H9 (cell line): ENCODE measurements at regions not wholly inside any gene's neighbourhood (a gene's known extent, or its start where the extent isn't known, plus 50 kb on each side); places are given as distances from the start of the nearest gene placed in this dataset.

Experiments used
- DNase-seq: peaks from one replicate; pipeline ENCODE4 v3.0.0-alpha.2; 2017
- H2AFZ ChIP-seq: one replicate; pipeline ENCODE4 v1.6.1; 2013; ENCODE audit warnings: mild to moderate bottlenecking, low read length, control low read depth, moderate library complexity
- H2AK5ac ChIP-seq: 2 replicates; pipeline ENCODE4 v1.6.1; 2013; ENCODE audit warnings: low read length, control low read depth, mixed read lengths; ENCODE audit not compliant: insufficient read length
- H2BK120ac ChIP-seq: one replicate; pipeline ENCODE4 v1.6.1; 2013; ENCODE audit warnings: low read depth, mild to moderate bottlenecking, low read length, control low read depth, inconsistent platforms; ENCODE audit not compliant: poor library complexity, severe bottlenecking
- H2BK12ac ChIP-seq: 2 replicates; pipeline ENCODE4 v1.6.1; 2013; ENCODE audit warnings: low read length, control low read depth, mixed read lengths, low read depth; ENCODE audit not compliant: insufficient read length
- H2BK15ac ChIP-seq: 2 replicates; pipeline ENCODE4 v1.6.1; 2013; ENCODE audit warnings: low read depth, low read length, control low read depth
- H2BK20ac ChIP-seq: one replicate; pipeline ENCODE4 v1.6.1; 2013; ENCODE audit warnings: low read depth, mild to moderate bottlenecking, low read length, control low read depth, inconsistent platforms; ENCODE audit not compliant: poor library complexity, severe bottlenecking
- H2BK5ac ChIP-seq: 2 replicates; pipeline ENCODE4 v1.6.1; 2013; ENCODE audit warnings: low read length, control low read depth, mixed read lengths; ENCODE audit not compliant: insufficient read length
- H3K14ac ChIP-seq: 2 replicates; pipeline ENCODE4 v1.6.1; 2013; ENCODE audit warnings: low read length, control low read depth; ENCODE audit not compliant: insufficient read depth
- H3K18ac ChIP-seq: 2 replicates; pipeline ENCODE4 v1.6.1; 2013; ENCODE audit warnings: low read depth, mild to moderate bottlenecking, mixed read lengths, low read length, control low read depth; ENCODE audit not compliant: insufficient read length
- H3K23ac ChIP-seq: 2 replicates; pipeline ENCODE4 v1.6.1; 2013; ENCODE audit warnings: low read length, control low read depth, mixed read lengths, low read depth; ENCODE audit not compliant: insufficient read length
- H3K23me2 ChIP-seq: 2 replicates; pipeline ENCODE4 v1.6.1; 2013; ENCODE audit warnings: low read depth, mild to moderate bottlenecking, mixed read lengths, low read length, control low read depth; ENCODE audit not compliant: insufficient read length, poor library complexity, severe bottlenecking
- H3K27ac ChIP-seq: 2 replicates; pipeline ENCODE4 v1.5.1; 2013; ENCODE audit warnings: low read length, control low read depth, mixed read lengths, low read depth; ENCODE audit not compliant: insufficient read length
- H3K27me3 ChIP-seq: 2 replicates; pipeline ENCODE4 v1.6.1; 2013; ENCODE audit warnings: low read length, control low read depth, inconsistent platforms; ENCODE audit not compliant: insufficient read depth
- H3K4ac ChIP-seq: 2 replicates; pipeline ENCODE4 v1.6.1; 2013; ENCODE audit warnings: low read depth, mild to moderate bottlenecking, control low read depth, inconsistent platforms, low read length, moderate library complexity
- H3K4me1 ChIP-seq: 2 replicates; pipeline ENCODE4 v1.6.1; 2013; ENCODE audit warnings: low read length, control low read depth, inconsistent platforms; ENCODE audit not compliant: insufficient read depth
- H3K4me2 ChIP-seq: 2 replicates; pipeline ENCODE4 v1.6.1; 2013; ENCODE audit warnings: low read length, control low read depth, mixed read lengths; ENCODE audit not compliant: insufficient read length, insufficient read depth
- H3K56ac ChIP-seq: 2 replicates; pipeline ENCODE4 v1.6.1; 2013; ENCODE audit warnings: low read depth, mild to moderate bottlenecking, mixed read lengths, low read length, control low read depth; ENCODE audit not compliant: insufficient read length
- H3K79me1 ChIP-seq: 2 replicates; pipeline ENCODE4 v1.6.1; 2013; ENCODE audit warnings: low read depth, mild to moderate bottlenecking, moderate library complexity, low read length, control low read depth, inconsistent platforms; ENCODE audit not compliant: insufficient read depth, poor library complexity, severe bottlenecking
- H3K79me2 ChIP-seq: 2 replicates; pipeline ENCODE4 v1.6.1; 2013; ENCODE audit warnings: low read length, control low read depth, inconsistent platforms; ENCODE audit not compliant: insufficient read depth
- H3K9ac ChIP-seq: 2 replicates; pipeline ENCODE4 v1.6.1; 2013; ENCODE audit warnings: low read length, control low read depth, mixed read lengths; ENCODE audit not compliant: insufficient read length; ENCODE audit errors: extremely low read depth
- H3K9me3 ChIP-seq: one replicate; pipeline ENCODE4 v1.6.1; 2013; ENCODE audit warnings: low read depth, low read length, inconsistent platforms; ENCODE audit not compliant: control insufficient read depth
- H3T11ph ChIP-seq: one replicate; pipeline ENCODE4 v1.6.1; 2013; ENCODE audit warnings: mild to moderate bottlenecking, low read length, control low read depth, inconsistent platforms
- H4K20me1 ChIP-seq: one replicate; pipeline ENCODE4 v1.6.1; 2013; ENCODE audit not compliant: control insufficient read depth, insufficient read length, insufficient read depth
- H4K5ac ChIP-seq: 2 replicates; pipeline ENCODE4 v1.6.1; 2013; ENCODE audit warnings: low read depth, mild to moderate bottlenecking, mixed read lengths, low read length, control low read depth; ENCODE audit not compliant: insufficient read length
- H4K8ac ChIP-seq: replicated peaks from 2 replicates; pipeline ENCODE4 v1.6.1; 2013; ENCODE audit warnings: low read length, control low read depth, mixed read lengths, low read depth; ENCODE audit not compliant: insufficient read length
- H4K91ac ChIP-seq: 2 replicates; pipeline ENCODE4 v1.6.1; 2013; ENCODE audit warnings: low read depth, mild to moderate bottlenecking, moderate library complexity, mixed read lengths, low read length, control low read depth; ENCODE audit not compliant: insufficient read length
- H3K27ac Mint-ChIP-seq, 3 experiments: 2 replicates in 2 of 3; 3 replicates in 1 of 3; pipeline ENCODE4 v1.8.0; 2020 to 2021; ENCODE audit warnings: mixed read lengths in 3 of 3, mild to moderate bottlenecking in 1 of 3, moderate library complexity in 1 of 3
- H3K27me3 Mint-ChIP-seq: 2 replicates; pipeline ENCODE4 v1.8.0; 2021; ENCODE audit warnings: low read depth, mild to moderate bottlenecking, moderate library complexity, mixed read lengths
- H3K36me3 Mint-ChIP-seq, 3 experiments: 2 replicates in 2 of 3; 3 replicates in 1 of 3; pipeline ENCODE4 v1.8.0; 2020 to 2021; ENCODE audit warnings: low read depth in 3 of 3, mixed read lengths in 3 of 3; ENCODE audit not compliant: insufficient read depth in 1 of 3
- H3K4me1 Mint-ChIP-seq, 2 experiments: 2 replicates each; pipeline ENCODE4 v1.8.0; 2020; ENCODE audit warnings: mixed read lengths in 2 of 2
- H3K4me3 Mint-ChIP-seq, 2 experiments: 2 replicates in 1 of 2; 3 replicates in 1 of 2; pipeline ENCODE4 v1.8.0; 2020 to 2021; ENCODE audit warnings: mild to moderate bottlenecking in 2 of 2, mixed read lengths in 2 of 2, moderate library complexity in 1 of 2
- H3K9me3 Mint-ChIP-seq, 2 experiments: 2 replicates in 1 of 2; 3 replicates in 1 of 2; pipeline ENCODE4 v1.8.0; 2020; ENCODE audit warnings: mild to moderate bottlenecking in 2 of 2, mixed read lengths in 2 of 2, moderate library complexity in 1 of 2
- CTCF ChIP-seq: fragments of 200-600 bp; sonication (generic); conservative IDR thresholded peaks from 3 replicates; pipeline ENCODE4 v1.8.0; 2021; ENCODE audit warnings: antibody characterized with exemption, mild to moderate bottlenecking
- WGBS: extraction: QIAGEN DNeasy Blood & Tissue Kit; methylation state at CpG from one replicate; pipeline ENCODE4 v1.1.7; 2013; ENCODE audit warnings: missing lambda C conversion rate, low lambda C conversion rate, mixed read lengths; ENCODE audit not compliant: insufficient read length; ENCODE audit errors: extremely low coverage; 5-methylcytosine and 5-hydroxymethylcytosine counted together

- Mint-ChIP-seq H3K27me3 (peaks cover 5% of the 10 kb centered on the region), H3K27ac (no peak overlapping the region), H3K4me3 (no peak overlapping the region), H3K36me3 (0 out of 7 replicates have a peak, but pooled peaks cover 0 to 5% (median 3%) of the 10 kb centered on the region in 3 experiments), H3K9me3 (peaks cover 3 to 10% of the 10 kb centered on the region in 2 experiments; a peak in 4 of 5 replicates), H3K4me1 (no peaks in the 10 kb centered on the region)
- H4K20me1 ChIP-seq, result no peaks in the 10 kb centered on the region
- no peaks in the 10 kb centered on the region for H3K79me1 ChIP-seq
- H3T11ph ChIP-seq, result no peak overlapping the region
- H3K56ac ChIP-seq, result no peak overlapping the region
- H3K23ac ChIP-seq, result no peak overlapping the region
- no peak overlapping the region for H3K14ac ChIP-seq
- no peak overlapping the region for H3K18ac ChIP-seq
- no peak overlapping the region for H3K27ac ChIP-seq
- H3K79me2 ChIP-seq, result no peaks in the 10 kb centered on the region
- H2BK120ac ChIP-seq, result no peak overlapping the region
- H2AK5ac ChIP-seq, result no peak overlapping the region
- TF ChIP-seq CTCF, result no peak
- no peak overlapping the region for H2BK15ac ChIP-seq
- no peak overlapping the region for H2AFZ ChIP-seq
- no peak overlapping the region for H2BK5ac ChIP-seq
- H3K9me3 ChIP-seq, result no peaks in the 10 kb centered on the region
- H4K8ac ChIP-seq, result no peak overlapping the region
- WGBS, result no CpG with 5 or more reads among the region's 3 CpGs
- H3K9ac ChIP-seq, result no peak overlapping the region
- H2BK20ac ChIP-seq, result no peak overlapping the region
- H3K4me2 ChIP-seq, result no peak overlapping the region
- no peaks in the 10 kb centered on the region for H3K23me2 ChIP-seq
- H3K4ac ChIP-seq, result no peak overlapping the region
- no peaks in the 10 kb centered on the region for H3K27me3 ChIP-seq
- no peak overlapping the region for H4K5ac ChIP-seq
- H4K91ac ChIP-seq, result no peak overlapping the region
- no peak overlapping the region for H2BK12ac ChIP-seq
- no peaks in the 10 kb centered on the region for H3K4me1 ChIP-seq
- DNase-seq, result no peak
These were observed 103.5 kb upstream of the NANOS1 start for GRCh38 chr10:118926072-118926417.
